ENCODE measurements at regions not wholly inside any gene's neighbourhood (a gene's known extent, or its start where the extent isn't known, plus 50 kb on each side); places are given as distances from the start of the nearest gene placed in this dataset.

DNA sequence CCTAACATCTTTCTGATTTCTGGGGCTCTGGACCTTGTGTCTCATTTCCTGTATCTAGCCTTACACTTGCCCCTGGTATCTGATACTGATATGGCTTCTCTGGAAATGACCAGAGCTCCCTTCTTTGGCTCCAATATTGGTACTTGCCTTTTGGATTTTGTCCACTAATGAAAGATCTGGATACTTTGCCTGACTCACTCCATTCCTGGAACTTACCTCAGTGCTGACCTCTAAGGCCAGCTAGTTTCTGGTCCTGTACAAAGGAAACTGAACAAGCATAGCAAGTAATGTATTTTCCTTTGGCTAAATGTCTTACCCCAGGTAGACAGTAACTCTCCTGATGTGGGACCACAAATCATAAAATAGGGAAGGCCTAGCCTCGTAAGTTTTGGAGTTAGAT is 93.8 kb upstream of the SLC4A7 start:
- TF ChIP-seq, protein P1, sequence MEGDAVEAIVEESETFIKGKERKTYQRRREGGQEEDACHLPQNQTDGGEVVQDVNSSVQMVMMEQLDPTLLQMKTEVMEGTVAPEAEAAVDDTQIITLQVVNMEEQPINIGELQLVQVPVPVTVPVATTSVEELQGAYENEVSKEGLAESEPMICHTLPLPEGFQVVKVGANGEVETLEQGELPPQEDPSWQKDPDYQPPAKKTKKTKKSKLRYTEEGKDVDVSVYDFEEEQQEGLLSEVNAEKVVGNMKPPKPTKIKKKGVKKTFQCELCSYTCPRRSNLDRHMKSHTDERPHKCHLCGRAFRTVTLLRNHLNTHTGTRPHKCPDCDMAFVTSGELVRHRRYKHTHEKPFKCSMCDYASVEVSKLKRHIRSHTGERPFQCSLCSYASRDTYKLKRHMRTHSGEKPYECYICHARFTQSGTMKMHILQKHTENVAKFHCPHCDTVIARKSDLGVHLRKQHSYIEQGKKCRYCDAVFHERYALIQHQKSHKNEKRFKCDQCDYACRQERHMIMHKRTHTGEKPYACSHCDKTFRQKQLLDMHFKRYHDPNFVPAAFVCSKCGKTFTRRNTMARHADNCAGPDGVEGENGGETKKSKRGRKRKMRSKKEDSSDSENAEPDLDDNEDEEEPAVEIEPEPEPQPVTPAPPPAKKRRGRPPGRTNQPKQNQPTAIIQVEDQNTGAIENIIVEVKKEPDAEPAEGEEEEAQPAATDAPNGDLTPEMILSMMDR (IDR thresholded peaks at IDR 0.05), result no peak
- H3K27ac Mint-ChIP-seq (ENCODE audit: unreplicated experiment), result no peak overlapping the region
- no peak for DNase-seq (ENCODE audit: extremely low spot score, unreplicated experiment)
- no peak overlapping the region for H3K4me3 Mint-ChIP-seq (ENCODE audit: unreplicated experiment)
- H3K4me1 Mint-ChIP-seq (ENCODE audit: unreplicated experiment), result no peaks in the 10 kb centered on the region
- H3K36me3 Mint-ChIP-seq (ENCODE audit: unreplicated experiment), result no peaks in the 10 kb centered on the region
- H3K9me3 Mint-ChIP-seq (ENCODE audit: unreplicated experiment), result no peaks in the 10 kb centered on the region
- H3K27me3 Mint-ChIP-seq (ENCODE audit: unreplicated experiment), result no peaks in the 10 kb centered on the region

DNA sequence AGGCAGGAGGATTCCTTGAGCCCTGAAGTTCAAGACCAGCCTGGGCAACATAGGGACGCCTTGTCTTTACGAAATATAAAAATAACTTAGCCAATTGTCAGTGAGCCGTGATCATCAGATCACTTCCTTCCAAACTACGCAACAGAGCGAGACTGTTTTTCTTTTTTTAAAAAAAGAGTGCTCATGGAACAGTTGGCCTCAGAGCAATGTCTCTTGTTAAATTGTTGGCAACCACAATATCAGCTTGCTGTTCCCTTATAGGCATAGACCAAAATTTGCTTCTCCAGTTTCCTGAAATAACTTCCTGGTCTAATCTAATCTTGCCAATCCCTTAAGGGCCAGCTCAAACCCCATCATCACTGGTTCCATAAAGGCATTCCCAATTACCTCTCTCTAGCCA is 93.3 kb upstream of the SLC4A7 start:
- no peaks in the 10 kb centered on the region for H3K9me3 Mint-ChIP-seq (ENCODE audit: unreplicated experiment)
- H3K27me3 Mint-ChIP-seq (ENCODE audit: unreplicated experiment), result no peaks in the 10 kb centered on the region
- no peak overlapping the region for H3K27ac Mint-ChIP-seq (ENCODE audit: unreplicated experiment)
- H3K36me3 Mint-ChIP-seq (ENCODE audit: unreplicated experiment), result no peaks in the 10 kb centered on the region
- H3K4me1 Mint-ChIP-seq (ENCODE audit: unreplicated experiment), result no peaks in the 10 kb centered on the region
- no peak for DNase-seq (ENCODE audit: extremely low spot score, unreplicated experiment)
- TF ChIP-seq, protein P1 (IDR thresholded peaks at IDR 0.05), result no peak
- no peak overlapping the region for H3K4me3 Mint-ChIP-seq (ENCODE audit: unreplicated experiment)

DNA sequence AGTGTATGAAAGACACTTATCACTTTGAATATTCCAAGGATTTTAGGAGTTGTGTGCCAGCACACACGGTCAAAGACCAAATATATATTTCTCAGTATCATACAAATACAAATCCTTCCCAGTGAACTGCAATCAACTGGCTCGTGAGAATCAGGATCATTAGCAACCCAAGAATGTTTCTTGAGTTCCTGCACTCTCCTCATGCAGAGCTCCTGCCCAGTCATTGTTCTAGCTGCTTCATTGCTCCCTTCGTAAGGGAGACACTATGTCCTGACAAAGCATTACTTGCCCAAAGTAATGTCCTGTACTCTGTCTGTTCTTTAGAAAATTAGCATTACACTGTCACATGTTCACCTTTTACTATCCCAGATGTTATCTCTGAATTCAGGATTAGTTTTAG is 92.0 kb upstream of the SLC4A7 start:
- no peaks in the 10 kb centered on the region for H3K27me3 Mint-ChIP-seq (ENCODE audit: unreplicated experiment)
- TF ChIP-seq, protein P1 (IDR thresholded peaks at IDR 0.05), result no peak
- DNase-seq (ENCODE audit: extremely low spot score, unreplicated experiment), result no peak
- H3K4me3 Mint-ChIP-seq (ENCODE audit: unreplicated experiment), result no peak overlapping the region
- no peak overlapping the region for H3K27ac Mint-ChIP-seq (ENCODE audit: unreplicated experiment)
- H3K36me3 Mint-ChIP-seq (ENCODE audit: unreplicated experiment), result no peaks in the 10 kb centered on the region
- peaks cover 6% of the 10 kb centered on the region for H3K4me1 Mint-ChIP-seq (ENCODE audit: unreplicated experiment)
- no peaks in the 10 kb centered on the region for H3K9me3 Mint-ChIP-seq (ENCODE audit: unreplicated experiment)

DNA sequence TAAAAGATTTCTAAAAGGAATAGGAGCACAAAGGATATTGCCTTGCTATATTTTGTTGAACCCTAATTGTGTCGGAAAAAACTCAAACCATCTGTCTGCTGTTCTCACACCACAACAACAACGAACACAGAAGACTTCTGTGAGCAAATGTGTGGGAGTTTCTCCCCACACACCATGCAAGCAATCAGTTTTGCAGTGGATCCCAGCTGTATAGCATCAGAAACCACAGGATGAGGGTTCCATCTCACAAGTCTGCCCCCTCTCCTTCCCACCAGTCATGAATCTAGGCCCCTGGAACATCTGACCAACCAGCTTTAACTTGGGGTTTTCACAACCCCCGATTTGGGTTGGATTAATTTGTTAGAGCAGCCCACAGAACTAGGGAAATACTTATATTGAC is 91.3 kb upstream of the SLC4A7 start:
- Mint-ChIP-seq H3K9me3 (ENCODE audit: unreplicated experiment) (no peaks in the 10 kb centered on the region), H3K27ac (ENCODE audit: unreplicated experiment) (no peak overlapping the region)

DNA sequence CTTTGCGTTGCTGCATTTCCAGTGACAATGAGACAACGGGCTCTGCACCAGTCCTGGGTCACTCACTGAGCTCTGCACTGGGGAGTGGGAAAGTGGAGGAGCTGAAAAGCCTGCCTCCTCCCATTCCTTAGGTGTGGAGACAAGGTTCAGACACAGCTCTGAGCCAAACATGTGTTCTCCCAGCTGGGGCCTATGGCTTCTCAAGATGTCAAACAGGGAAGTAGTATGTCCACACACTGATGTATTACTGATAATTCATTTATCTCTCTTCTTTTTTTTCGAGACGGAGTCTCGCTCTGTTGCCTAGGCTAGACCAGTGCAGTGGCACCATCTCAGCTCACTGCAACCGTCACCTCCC is 90.2 kb upstream of the SLC4A7 start:
- Mint-ChIP-seq H3K27me3 (ENCODE audit: unreplicated experiment) (no peaks in the 10 kb centered on the region), H3K27ac (ENCODE audit: unreplicated experiment) (no peak overlapping the region), H3K4me1 (ENCODE audit: unreplicated experiment) (peaks cover 16% of the 10 kb centered on the region), H3K36me3 (ENCODE audit: unreplicated experiment) (no peaks in the 10 kb centered on the region), H3K9me3 (ENCODE audit: unreplicated experiment) (no peaks in the 10 kb centered on the region), H3K4me3 (ENCODE audit: unreplicated experiment) (no peak overlapping the region)
- no peak for DNase-seq (ENCODE audit: extremely low spot score, unreplicated experiment)
- TF ChIP-seq, protein P1 (IDR thresholded peaks at IDR 0.05), result no peak

More for the DNA sequence above, 91.3 kb upstream of the SLC4A7 start:
- no peaks in the 10 kb centered on the region for H3K27me3 Mint-ChIP-seq (ENCODE audit: unreplicated experiment)
- TF ChIP-seq, protein P1 (IDR thresholded peaks at IDR 0.05), result no peak
- H3K36me3 Mint-ChIP-seq (ENCODE audit: unreplicated experiment), result no peaks in the 10 kb centered on the region
- H3K4me3 Mint-ChIP-seq (ENCODE audit: unreplicated experiment), result no peak overlapping the region
- DNase-seq (ENCODE audit: extremely low spot score, unreplicated experiment), result no peak
- H3K4me1 Mint-ChIP-seq (ENCODE audit: unreplicated experiment), result peaks cover 12% of the 10 kb centered on the region

Data from osteocyte (in vitro differentiated cells).